Hematopoietic multipotent progenitor cell treated with erythropoietin and hydrocortisone succinate and interleukin-3 and kit ligand, for 17 days (in vitro differentiated cells): ENCODE measurements at regions not wholly inside any gene's neighbourhood (a gene's known extent, or its start where the extent isn't known, plus 50 kb on each side); places are given as distances from the start of the nearest gene placed in this dataset.
"Not testable (repeated sequence)": the region's sequence is repeated elsewhere in the genome, so short reads cannot be mapped to it uniquely, and the experiment has no call there.

Experiments used
- DNase-seq: peaks from one replicate; pipeline ENCODE4 v3.0.0-alpha.2; 2015; ENCODE audit warnings: low spot score

- DNase-seq: no peak
Measured at GRCh38 chr3:117842086-117842485, 1132.5 kb downstream of the TUSC7 start.

- DNase-seq: no peak
Measured at GRCh38 chr3:117843356-117843755, 1133.8 kb downstream of the TUSC7 start.

GRCh38 chr3:117844676-117845075, 1135.1 kb downstream of the TUSC7 start:
- no peak for DNase-seq

DNA sequence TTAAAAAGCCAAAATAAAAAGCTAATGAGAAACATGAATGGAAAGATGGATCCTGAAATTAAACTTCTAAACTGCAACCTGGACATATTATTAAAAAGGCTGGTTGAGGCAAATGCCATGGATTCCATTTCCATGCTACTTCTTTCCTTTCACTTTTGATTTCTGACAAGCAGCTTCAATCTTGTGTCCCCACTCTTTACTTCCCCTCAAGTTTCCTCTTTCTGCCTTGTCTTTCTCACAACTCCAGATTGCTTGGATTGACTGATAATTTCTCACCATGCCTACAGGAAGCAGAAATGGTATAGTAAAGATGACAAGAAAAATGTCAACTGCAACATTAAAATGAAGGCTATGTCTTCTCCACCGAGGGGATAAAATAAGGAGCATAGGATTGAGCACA, 1136.7 kb downstream of the TUSC7 start:
- DNase-seq: no peak

- no peak for DNase-seq
Measured at GRCh38 chr3:117848606-117849005, 1139.0 kb downstream of the TUSC7 start.

DNA sequence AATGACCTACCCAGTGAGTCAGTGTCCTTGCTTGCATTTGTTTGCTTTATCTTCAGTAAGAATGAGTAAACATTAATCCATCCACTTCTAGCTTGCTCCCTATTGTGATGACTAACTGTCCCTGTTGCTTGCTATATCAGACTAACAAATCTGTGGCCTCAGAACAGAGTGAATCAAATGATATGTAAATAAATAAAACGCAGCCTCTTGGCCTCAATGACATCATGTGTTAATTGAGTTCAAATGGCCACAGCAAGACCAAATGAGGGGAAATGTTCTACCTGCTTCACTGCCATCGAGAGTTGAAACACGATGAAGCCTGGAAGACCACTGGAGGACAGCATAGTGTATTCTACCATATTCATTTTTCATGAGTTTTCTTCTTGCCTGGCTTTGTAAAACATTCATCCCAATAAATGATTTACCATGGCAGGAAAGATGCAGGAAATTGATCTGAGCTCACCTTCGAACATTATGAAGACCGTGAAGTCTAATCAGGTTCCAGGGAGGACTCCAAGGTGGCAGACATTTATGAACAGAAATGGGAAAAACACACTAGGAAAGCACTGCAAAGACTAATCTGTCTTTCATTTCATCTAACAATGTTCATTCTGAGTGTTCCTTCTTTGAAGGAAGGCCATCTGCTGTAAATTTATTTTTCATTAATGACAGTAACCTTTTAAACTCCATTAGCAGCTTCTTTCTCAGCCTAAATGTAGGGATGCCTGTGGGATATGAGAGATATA, 1144.5 kb downstream of the TUSC7 start:
- no peak for DNase-seq

DNA sequence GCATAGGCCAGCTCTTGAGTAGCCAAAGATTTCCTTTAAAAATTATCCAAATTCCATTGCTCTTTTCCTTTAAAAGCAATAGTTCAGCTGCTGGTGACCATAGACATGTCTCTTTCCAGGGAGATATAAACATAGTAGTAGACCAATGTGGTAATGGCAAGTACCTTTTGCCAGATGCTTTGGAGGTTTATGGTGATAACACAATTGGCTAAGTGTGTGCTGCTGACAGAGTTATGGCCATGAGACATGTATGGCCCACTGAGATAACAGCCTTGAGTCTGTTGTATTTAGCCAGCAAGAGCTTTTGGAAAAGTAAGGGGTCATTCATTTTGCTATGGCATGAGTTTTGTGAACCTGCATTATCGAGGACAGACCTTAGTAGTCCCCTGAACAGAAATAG, 1146.8 kb downstream of the TUSC7 start:
- no peak for DNase-seq

DNA sequence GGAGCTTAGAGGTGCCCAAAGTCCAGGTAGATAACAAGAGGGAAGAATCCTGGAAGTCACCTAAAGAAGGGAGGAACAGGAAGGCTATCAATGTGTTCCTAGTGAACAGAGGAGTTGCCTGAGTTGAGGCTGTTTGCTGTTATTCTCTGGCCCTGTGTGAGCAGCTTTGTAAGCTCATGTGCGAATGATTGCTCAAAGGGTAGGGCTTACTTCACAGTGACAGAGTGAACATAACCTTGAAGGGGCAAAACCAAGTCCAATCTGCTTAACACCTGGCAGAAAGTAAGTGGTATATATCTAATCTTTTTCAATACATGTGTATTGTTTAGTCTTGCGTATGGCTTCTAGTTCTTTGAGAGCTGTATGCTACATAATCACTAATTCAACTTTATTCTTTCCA, 1153.6 kb downstream of the TUSC7 start:
- no peak for DNase-seq

GRCh38 chr3:117865338-117865737, 1155.8 kb downstream of the TUSC7 start:
- no peak for DNase-seq

GRCh38 chr3:117868766-117869165, 1159.2 kb downstream of the TUSC7 start:
- no peak for DNase-seq

- no peak for DNase-seq
Measured at GRCh38 chr3:117871934-117872333, 1162.4 kb downstream of the TUSC7 start.

GRCh38 chr3:117872594-117873248, 1161.9 kb downstream of the IGSF11 start:
- not testable (repeated sequence) for DNase-seq

DNA sequence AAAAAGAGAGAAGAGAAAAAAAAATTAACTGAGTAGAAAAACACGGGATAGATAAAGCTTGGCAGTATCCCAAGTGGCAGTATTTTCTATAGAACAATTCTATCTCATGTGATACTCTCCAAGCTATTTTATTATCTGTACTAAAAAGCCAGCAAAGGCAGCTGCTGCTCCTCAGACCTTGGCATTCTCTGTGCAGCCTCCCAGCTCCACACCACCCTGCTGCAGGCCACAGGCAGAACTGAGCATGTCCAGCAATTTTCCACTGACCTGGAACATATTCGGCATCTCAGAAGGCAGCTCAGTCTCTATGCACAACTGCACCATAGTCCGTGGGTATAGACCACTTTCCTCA, 1161.4 kb downstream of the IGSF11 start:
- DNase-seq: no peak

GRCh38 chr3:117874028-117874690, 1160.5 kb downstream of the IGSF11 start:
- DNase-seq: no peak

DNA sequence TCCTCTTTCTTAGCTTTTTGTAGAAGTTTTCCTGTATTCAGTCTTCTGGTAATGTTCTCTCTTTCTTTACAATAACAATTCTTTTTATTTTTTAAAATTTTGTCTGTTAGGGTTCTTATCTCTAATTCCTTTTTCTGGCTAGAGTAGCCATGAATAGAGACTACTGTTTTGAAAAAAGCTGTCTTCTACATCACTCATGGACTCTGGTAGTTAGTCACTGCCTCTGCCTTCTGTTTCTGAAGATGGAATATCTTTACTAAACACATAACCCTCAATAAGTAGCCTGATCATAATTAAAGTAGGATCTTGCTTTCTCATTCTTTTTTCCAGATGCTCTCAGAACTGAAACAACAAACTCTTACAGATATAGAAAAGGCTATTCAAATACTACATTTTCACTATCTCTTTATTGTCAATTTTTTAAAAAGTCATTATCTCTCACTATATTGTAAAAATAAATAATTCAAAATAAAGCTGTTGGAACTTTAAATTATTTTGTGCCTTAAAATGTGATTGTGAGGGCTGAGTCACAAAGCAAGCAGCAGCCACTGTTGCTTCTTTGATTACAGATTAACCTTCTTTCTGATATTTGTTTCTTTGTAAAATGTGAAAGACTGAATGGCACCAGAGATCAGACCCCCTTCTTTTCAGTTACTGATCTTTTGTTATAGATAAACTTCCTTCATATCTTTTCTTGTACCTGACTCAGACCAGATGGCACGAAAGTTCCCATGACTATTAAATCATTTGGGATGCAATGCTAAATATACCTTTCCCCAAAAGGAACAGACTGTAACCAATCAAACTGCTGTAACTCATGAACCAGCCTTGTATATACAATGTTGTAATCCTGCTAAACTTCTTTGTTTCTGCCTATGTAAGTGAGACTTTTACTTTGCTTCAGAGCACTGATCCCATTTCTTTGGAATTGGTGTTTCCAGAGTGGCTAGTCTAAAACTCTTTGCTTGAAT, 1159.5 kb downstream of the IGSF11 start:
- no peak for DNase-seq

- DNase-seq: no peak
Measured at GRCh38 chr3:117875887-117876286, 1158.8 kb downstream of the IGSF11 start.

DNA sequence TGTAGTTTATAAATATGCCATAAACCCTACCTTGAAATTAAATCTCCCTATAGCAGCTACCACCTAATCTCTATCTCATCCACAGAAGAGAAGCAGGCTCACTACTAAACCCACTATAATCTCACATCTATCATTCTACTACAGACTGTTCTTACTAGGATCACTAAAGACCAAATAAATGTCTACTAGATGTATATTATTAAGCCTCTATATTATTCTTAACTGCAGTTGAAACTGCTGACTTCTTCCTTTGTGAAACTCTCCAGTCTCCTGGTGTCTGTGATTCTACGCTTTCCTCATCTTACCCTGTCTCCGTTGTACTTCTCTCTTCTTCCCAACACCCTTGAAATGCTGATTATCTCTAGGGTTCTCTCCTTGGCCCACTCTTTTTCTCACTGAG, 1154.0 kb downstream of the IGSF11 start:
- no peak for DNase-seq

GRCh38 chr3:117881210-117881609, 1153.4 kb downstream of the IGSF11 start:
- no peak for DNase-seq

DNA sequence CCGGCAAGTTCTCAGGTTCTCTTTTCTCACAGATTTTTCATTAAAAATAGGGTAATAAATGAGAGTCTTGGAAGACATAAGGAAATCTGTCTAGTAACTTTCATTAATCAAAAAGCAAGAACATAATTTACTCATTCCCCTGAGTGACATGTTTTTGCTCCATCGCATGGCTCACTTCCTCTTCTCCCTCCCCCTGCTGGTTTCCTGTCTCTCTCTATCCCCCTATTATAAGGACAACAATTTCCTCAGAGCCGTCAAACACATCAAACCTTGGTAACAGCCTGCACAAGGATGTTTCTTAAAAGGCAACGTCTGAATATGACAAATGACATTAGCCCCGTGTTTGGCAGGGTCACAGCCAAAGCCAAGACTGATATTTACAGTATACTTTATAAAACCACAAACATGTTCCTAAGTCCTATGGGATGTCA, 1149.6 kb downstream of the IGSF11 start:
- DNase-seq: no peak

DNA sequence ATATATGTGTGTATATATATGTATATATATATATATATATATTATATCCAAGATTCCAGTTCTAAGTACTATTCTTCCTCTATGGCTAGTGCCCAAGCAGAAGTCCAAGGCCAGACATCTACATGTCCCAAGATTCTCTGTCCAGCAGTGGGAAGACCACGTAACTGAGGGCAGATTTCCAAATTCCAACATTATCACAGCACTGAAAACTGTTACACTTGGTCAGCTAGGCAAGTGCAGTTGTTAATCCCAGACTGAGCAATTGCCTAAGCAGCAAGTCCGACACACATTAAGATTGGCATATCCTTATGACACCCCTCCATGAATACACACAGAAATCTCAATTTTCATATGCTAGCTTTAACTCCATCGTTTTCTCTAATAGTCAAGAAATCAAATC, 1148.5 kb downstream of the IGSF11 start:
- DNase-seq: no peak

DNA sequence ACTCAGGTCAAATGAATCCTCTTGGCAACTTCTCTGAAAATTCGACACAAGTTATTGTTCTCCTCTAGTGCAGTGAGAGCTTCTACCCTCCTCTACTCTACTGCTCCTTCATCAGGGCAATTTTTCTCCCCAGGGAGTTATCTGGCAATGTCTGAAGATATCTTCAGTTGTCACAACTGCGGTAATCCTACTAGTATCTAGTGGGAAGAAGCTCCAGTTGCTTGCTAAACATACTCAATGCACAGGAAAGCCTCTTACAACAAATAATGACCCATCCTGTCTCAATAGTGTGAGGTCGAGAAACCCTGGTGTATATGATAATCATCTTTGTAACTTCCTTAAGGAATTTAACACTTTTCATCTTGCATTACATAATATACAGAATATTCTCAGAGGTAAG, 1147.6 kb downstream of the IGSF11 start:
- no peak for DNase-seq

GRCh38 chr3:117887901-117888300, 1146.7 kb downstream of the IGSF11 start:
- no peak for DNase-seq
